ENCODE measurements at regions not wholly inside any gene's neighbourhood (a gene's known extent, or its start where the extent isn't known, plus 50 kb on each side); places are given as distances from the start of the nearest gene placed in this dataset.

DNA sequence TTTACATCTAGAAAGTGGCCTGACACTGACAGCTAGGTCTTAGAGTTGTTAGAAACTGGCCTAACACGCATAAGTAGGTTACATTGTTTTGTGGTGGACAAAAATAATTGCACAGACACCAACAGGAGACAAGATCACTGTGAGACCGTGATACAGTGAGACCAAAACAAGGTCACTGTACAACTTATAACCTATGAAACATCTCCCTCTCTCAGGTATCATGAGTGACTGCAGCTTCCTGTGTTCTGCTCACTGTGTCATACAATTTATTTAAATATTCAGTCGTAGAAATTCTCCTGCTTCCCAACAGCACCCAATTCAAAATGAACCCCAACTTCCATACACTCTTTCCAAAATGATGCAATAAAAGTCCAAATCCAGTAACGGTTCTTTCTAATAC lies 2165.2 kb downstream of the PCDH9 start:
- TF ChIP-seq CTCF (IDR thresholded peaks at IDR 0.05) (no peak), POLR2A (IDR thresholded peaks at IDR 0.05) (no peak)
